ENCODE measurements at regions not wholly inside any gene's neighbourhood (a gene's known extent, or its start where the extent isn't known, plus 50 kb on each side); places are given as distances from the start of the nearest gene placed in this dataset.

DNA sequence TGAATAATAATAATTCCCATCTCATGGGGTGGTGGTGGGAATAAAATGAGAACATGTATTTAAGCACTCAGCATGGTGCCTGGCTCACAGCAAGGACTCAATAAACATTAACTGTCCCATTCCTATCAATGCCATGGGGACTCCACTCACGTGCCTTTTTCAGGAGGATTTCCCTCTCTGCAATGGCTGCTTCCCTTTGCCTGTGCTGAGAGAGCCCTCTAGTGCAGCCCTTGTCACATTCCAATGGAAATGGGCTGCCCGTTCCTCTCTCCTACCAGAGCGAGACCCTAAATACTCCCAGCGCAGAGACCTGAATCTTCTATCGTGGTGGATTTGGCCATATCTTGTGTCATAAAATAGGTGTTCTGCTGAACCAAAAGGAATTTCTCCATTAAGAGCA lies 621.5 kb upstream of the B3GAT1 start:
- TF ChIP-seq POLR2A (IDR thresholded peaks at IDR 0.05): no peak
- H3K36me3 ChIP-seq (replicated peaks in 1 of 2; ENCODE audit: insufficient read depth in 1 of 2, low read depth in 2 of 2): no peaks in the 10 kb centered on the region
- 16 to 24% methylated on average over 5 of the region's 5 CpGs for WGBS, 2 donors
- H3K4me3 ChIP-seq: no peak overlapping the region
- H3K27ac ChIP-seq: no peak overlapping the region
- DNase-seq (no peak), ATAC-seq (no peak)
- H3K9me3 ChIP-seq: no peaks in the 10 kb centered on the region
- intact Hi-C loops (cut with DNase I): no loop called here
- no peaks in the 10 kb centered on the region for H3K4me1 ChIP-seq
- no peaks in the 10 kb centered on the region for H3K27me3 ChIP-seq

DNA sequence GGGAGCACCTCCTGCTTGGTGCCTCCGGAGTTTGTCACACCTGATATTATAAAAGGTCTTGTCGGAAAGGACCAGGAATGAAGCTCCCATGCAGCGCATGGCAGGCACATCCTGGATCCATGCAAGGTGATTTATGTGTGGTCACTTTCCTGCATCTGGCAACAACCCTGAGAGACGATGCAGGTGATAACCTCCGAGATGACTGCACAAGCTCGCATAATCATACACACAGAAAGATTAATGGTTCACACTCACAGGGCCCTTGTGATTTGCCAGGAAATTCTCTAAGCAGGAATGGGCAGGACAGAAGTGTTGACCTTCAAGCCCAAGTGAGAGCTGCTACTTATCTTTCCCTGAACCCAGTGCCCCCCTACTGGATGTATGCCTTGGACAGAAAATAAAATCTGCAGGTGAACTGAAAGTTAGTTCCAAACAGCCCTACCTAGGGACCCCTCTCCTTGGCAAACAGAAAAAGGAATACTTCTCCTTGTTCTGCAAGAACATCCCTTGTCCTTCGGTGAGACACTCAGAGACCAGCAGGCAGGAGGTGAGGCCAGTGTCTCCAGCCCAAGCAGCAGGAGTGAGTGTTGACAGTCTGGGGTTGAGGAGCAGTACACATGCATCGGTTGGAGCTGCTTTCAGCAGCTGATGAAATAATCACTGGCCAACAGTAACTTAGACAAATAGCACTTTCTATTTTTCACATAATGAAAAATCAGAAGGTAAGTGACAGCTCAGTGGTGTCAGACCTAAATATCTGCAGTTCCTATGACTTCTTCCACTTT lies 619.4 kb upstream of the B3GAT1 start:
- DNase-seq (no peak), ATAC-seq (no peak)
- intact Hi-C loops (cut with DNase I): no loop called here
- Histone ChIP-seq H3K4me3 (no peak overlapping the region), H3K9me3 (no peaks in the 10 kb centered on the region), H3K36me3 (replicated peaks in 1 of 2; ENCODE audit: insufficient read depth in 1 of 2, low read depth in 2 of 2) (no peaks in the 10 kb centered on the region), H3K27ac (no peak overlapping the region), H3K27me3 (no peaks in the 10 kb centered on the region), H3K4me1 (no peaks in the 10 kb centered on the region)
- TF ChIP-seq, protein P1, sequence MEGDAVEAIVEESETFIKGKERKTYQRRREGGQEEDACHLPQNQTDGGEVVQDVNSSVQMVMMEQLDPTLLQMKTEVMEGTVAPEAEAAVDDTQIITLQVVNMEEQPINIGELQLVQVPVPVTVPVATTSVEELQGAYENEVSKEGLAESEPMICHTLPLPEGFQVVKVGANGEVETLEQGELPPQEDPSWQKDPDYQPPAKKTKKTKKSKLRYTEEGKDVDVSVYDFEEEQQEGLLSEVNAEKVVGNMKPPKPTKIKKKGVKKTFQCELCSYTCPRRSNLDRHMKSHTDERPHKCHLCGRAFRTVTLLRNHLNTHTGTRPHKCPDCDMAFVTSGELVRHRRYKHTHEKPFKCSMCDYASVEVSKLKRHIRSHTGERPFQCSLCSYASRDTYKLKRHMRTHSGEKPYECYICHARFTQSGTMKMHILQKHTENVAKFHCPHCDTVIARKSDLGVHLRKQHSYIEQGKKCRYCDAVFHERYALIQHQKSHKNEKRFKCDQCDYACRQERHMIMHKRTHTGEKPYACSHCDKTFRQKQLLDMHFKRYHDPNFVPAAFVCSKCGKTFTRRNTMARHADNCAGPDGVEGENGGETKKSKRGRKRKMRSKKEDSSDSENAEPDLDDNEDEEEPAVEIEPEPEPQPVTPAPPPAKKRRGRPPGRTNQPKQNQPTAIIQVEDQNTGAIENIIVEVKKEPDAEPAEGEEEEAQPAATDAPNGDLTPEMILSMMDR (IDR thresholded peaks at IDR 0.05): no peak
- no peak for TF ChIP-seq POLR2A (IDR thresholded peaks at IDR 0.05)
- 38 to 47% methylated on average over 8 of the region's 8 CpGs for WGBS, 2 donors

DNA sequence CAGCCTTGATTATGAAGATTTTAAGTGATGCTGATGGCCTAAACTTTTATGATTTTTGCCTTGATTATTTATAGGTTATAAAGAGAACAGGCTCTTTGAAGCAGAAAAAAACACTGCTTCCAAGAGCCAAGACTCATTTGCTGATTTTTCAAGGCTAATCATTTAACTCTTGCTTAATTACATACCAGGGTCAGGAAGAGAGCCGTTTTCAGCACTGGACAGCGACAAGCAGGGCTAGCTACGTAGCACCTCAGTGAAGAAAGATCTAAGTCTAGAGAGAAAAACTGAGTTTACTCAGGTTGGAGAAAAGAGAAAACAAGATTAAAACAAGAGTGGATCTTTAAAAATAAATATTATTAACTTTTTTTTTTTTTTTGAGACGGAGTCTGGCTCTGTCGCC lies 615.4 kb upstream of the B3GAT1 start:
- H3K36me3 ChIP-seq (replicated peaks in 1 of 2; ENCODE audit: insufficient read depth in 1 of 2, low read depth in 2 of 2): no peaks in the 10 kb centered on the region
- intact Hi-C loops (cut with DNase I): no loop called here
- H3K4me1 ChIP-seq: no peaks in the 10 kb centered on the region
- H3K9me3 ChIP-seq: no peaks in the 10 kb centered on the region
- TF ChIP-seq, protein P1 (IDR thresholded peaks at IDR 0.05): no peak
- TF ChIP-seq POLR2A (IDR thresholded peaks at IDR 0.05): no peak
- ATAC-seq (no peak), DNase-seq (peak in 3 of 4 donors; percentile 34 to 51 (median 40))
- 27 to 28% methylated on average over 5 of the region's 5 CpGs for WGBS, 2 donors
- no peaks in the 10 kb centered on the region for H3K27me3 ChIP-seq
- H3K4me3 ChIP-seq: no peak overlapping the region
- no peak overlapping the region for H3K27ac ChIP-seq

DNA sequence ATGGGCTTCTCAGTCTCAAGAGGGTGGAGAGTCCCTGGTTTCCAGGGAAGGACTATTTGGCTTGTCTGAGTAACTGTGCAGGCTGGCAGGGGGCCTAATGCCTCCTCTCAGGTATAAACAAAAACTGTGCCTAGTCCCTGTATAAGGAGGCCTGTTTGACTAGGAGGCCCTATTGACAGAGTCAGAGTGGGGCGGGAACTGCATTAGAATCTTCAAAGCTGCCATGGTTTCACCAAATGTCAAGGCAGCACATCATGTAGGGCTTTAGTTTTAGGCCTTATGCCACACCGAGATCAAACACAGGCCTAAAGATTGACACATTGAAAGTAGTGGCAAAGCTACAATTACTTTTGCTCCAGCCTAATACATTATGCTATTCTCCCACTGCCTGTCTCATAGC lies 611.5 kb upstream of the B3GAT1 start:
- WGBS, 2 donors: 68 to 75% methylated on average over 2 of the region's 2 CpGs
- no peak for ATAC-seq

DNA sequence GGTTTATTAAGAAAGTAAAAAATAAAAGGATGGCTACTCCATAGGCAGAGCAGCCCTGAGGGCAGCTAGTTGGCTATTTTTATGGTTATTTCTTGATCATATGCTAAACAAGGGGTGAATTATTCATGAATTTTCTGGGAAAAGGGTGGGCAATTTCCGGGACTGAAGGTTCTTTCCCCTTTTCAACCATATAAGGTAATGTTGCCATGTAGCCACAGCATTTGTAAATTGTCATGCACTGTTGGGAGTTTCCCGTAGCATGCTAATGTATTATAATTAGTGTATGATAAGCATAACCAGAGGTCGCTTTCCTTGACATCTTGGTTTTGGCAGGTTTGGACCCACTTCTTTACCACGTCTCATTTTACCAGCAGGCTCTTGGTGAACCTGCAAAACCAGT lies 610.4 kb upstream of the B3GAT1 start:
- 54 to 67% methylated on average over 4 of the region's 4 CpGs for WGBS, 2 donors
- intact Hi-C loops (cut with DNase I): no loop called here
- Histone ChIP-seq H3K36me3 (replicated peaks in 1 of 2; ENCODE audit: insufficient read depth in 1 of 2, low read depth in 2 of 2) (no peaks in the 10 kb centered on the region), H3K4me1 (no peaks in the 10 kb centered on the region), H3K9me3 (no peaks in the 10 kb centered on the region), H3K27me3 (no peaks in the 10 kb centered on the region), H3K4me3 (no peak overlapping the region), H3K27ac (no peak overlapping the region)
- no peak for ATAC-seq
- DNase-seq: no peak
- no peak for TF ChIP-seq POLR2A (IDR thresholded peaks at IDR 0.05)
- TF ChIP-seq, protein P1 (IDR thresholded peaks at IDR 0.05): no peak

More for the DNA sequence above, 611.5 kb upstream of the B3GAT1 start:
- intact Hi-C loops (cut with DNase I): no loop called here
- Histone ChIP-seq H3K27ac (no peak overlapping the region), H3K4me1 (no peaks in the 10 kb centered on the region), H3K36me3 (replicated peaks in 1 of 2; ENCODE audit: insufficient read depth in 1 of 2, low read depth in 2 of 2) (no peaks in the 10 kb centered on the region), H3K4me3 (no peak overlapping the region), H3K27me3 (no peaks in the 10 kb centered on the region), H3K9me3 (no peaks in the 10 kb centered on the region)
- no peak for DNase-seq
- TF ChIP-seq, protein P1 (IDR thresholded peaks at IDR 0.05): no peak
- no peak for TF ChIP-seq POLR2A (IDR thresholded peaks at IDR 0.05)

Measured in body of pancreas (tissue), 4 donors.